CD4-positive, alpha-beta T cell (primary cell): ENCODE measurements at regions not wholly inside any gene's neighbourhood (a gene's known extent, or its start where the extent isn't known, plus 50 kb on each side); places are given as distances from the start of the nearest gene placed in this dataset.

Experiments used
- ATAC-seq: fragments of 200-7000 bp; cut with Tn5 transposase; one replicate; pipeline ENCODE4 v1.10.0; 2022; ENCODE audit warnings: mild to moderate bottlenecking; ENCODE audit not compliant: poor library complexity
- CTCF ChIA-PET: fragments of 350-600 bp; sonication (Branson Sonifier 250); formaldehyde crosslinking; loops from one replicate; lab custom pipeline; 2021; ENCODE audit warnings: antibody characterized with exemption, inconsistent platforms; lab: Charles Lee
- POLR2A ChIA-PET: fragments of 350-600 bp; sonication (Branson Sonifier 250); formaldehyde crosslinking; loops from one replicate; lab custom pipeline; 2021; ENCODE audit warnings: antibody characterized with exemption, inconsistent platforms; lab: Charles Lee
- DNase-seq, 14 experiments: peaks; one replicate each; pipeline ENCODE4 v3.0.0-alpha.2; 2013 to 2020; ENCODE audit warnings: mixed read lengths in 2 of 14
- H3K27ac ChIP-seq, 2 donors: one replicate each; pipeline versions ENCODE4 v1.5.1 to v1.7.0; 2013; ENCODE audit warnings: low read length in 2 of 2, low read depth in 1 of 2, mild to moderate bottlenecking in 1 of 2
- H3K27me3 ChIP-seq, 2 experiments: 1 replicate in 1 of 2; 2 replicates in 1 of 2; pipeline versions ENCODE4 v1.6.1 to v1.7.0; 2013; ENCODE audit warnings: low read length in 2 of 2, control low read depth in 1 of 2, mild to moderate bottlenecking in 1 of 2, moderate library complexity in 1 of 2; ENCODE audit not compliant: insufficient read depth in 2 of 2, control insufficient read depth in 1 of 2
- H3K36me3 ChIP-seq: one replicate; pipeline ENCODE4 v1.6.1; 2013; ENCODE audit warnings: low read length, control low read depth; ENCODE audit not compliant: insufficient read depth
- H3K4me1 ChIP-seq: one replicate; pipeline ENCODE4 v1.6.1; 2013; ENCODE audit warnings: low read length, control low read depth; ENCODE audit not compliant: insufficient read depth
- H3K4me3 ChIP-seq: one replicate; pipeline ENCODE4 v1.5.1; 2013; ENCODE audit warnings: mild to moderate bottlenecking, low read length, moderate library complexity
- H3K9me3 ChIP-seq, 2 experiments: 1 replicate in 1 of 2; 2 replicates in 1 of 2; pipeline versions ENCODE4 v1.6.1 to v1.7.0; 2013; ENCODE audit warnings: low read length in 2 of 2, mild to moderate bottlenecking in 2 of 2, control low read depth in 1 of 2, moderate library complexity in 1 of 2; ENCODE audit not compliant: control insufficient read depth in 1 of 2, insufficient read depth in 1 of 2
- H3K27ac Mint-ChIP-seq: one replicate; pipeline ENCODE4 v1.8.0; 2020; ENCODE audit warnings: mixed read lengths
- H3K27me3 Mint-ChIP-seq: one replicate; pipeline ENCODE4 v1.8.0; 2021; ENCODE audit warnings: mixed read lengths
- H3K36me3 Mint-ChIP-seq: one replicate; pipeline ENCODE4 v1.8.0; 2021; ENCODE audit warnings: low read depth, mixed read lengths
- H3K4me1 Mint-ChIP-seq: one replicate; pipeline ENCODE4 v1.8.0; 2021; ENCODE audit warnings: low read depth, mixed read lengths
- H3K4me3 Mint-ChIP-seq: one replicate; pipeline ENCODE4 v1.8.0; 2020; ENCODE audit warnings: mild to moderate bottlenecking, mixed read lengths
- H3K9me3 Mint-ChIP-seq: one replicate; pipeline ENCODE4 v1.8.0; 2020; ENCODE audit warnings: mixed read lengths
- CTCF ChIP-seq: fragments of 200-600 bp; IDR thresholded peaks from one replicate; pipeline ENCODE4 v1.8.0; 2022; ENCODE audit warnings: antibody characterized with exemption, mild to moderate bottlenecking
- intact Hi-C, 2 experiments: fragments of 100-400 bp; cut with DNase I in 1 of 2; cut with micrococcal nuclease in 1 of 2; formaldehyde crosslinking; loops; one replicate each; pipeline versions ENCODE4 v1.15.1 to v1.9.0; 2023 to 2025; cut with DNase I, micrococcal nuclease

GRCh38 chr18:73279498-73279897, 411.7 kb upstream of the NETO1 start:
- Mint-ChIP-seq H3K4me3 (no peak overlapping the region), H3K4me1 (no peaks in the 10 kb centered on the region), H3K36me3 (no peaks in the 10 kb centered on the region), H3K27me3 (no peaks in the 10 kb centered on the region), H3K27ac (no peak overlapping the region), H3K9me3 (peaks cover 2% of the 10 kb centered on the region)
- no peak overlapping the region for H3K4me3 ChIP-seq
- ATAC-seq: no peak
- no peaks in the 10 kb centered on the region for H3K36me3 ChIP-seq
- TF ChIP-seq CTCF: no peak
- no peaks in the 10 kb centered on the region for H3K27me3 ChIP-seq
- ChIA-PET POLR2A (no interaction called here), CTCF (no interaction called here)
- no peak for DNase-seq
- H3K9me3 ChIP-seq: peaks cover 0 to 7% of the 10 kb centered on the region in 2 experiments
- H3K27ac ChIP-seq: no peak overlapping the region
- intact Hi-C loops: no loop called here
- H3K4me1 ChIP-seq: no peaks in the 10 kb centered on the region

GRCh38 chr18:73274812-73275621, 407.2 kb upstream of the NETO1 start:
- POLR2A ChIA-PET: no interaction called here
- no peak overlapping the region for H3K4me3 Mint-ChIP-seq
- intact Hi-C loops: no loop called here

GRCh38 chr18:73270920-73271634, 403.3 kb upstream of the NETO1 start:
- Mint-ChIP-seq H3K27ac (no peak overlapping the region), H3K9me3 (peaks cover 3% of the 10 kb centered on the region), H3K36me3 (no peaks in the 10 kb centered on the region), H3K4me1 (no peaks in the 10 kb centered on the region), H3K27me3 (no peaks in the 10 kb centered on the region), H3K4me3 (no peak overlapping the region)
- intact Hi-C loops: no loop called here
- POLR2A ChIA-PET: no interaction called here
- no peaks in the 10 kb centered on the region for H3K36me3 ChIP-seq
- H3K27me3 ChIP-seq: no peaks in the 10 kb centered on the region
- H3K9me3 ChIP-seq: peaks cover 0 to 9% of the 10 kb centered on the region in 2 experiments
- no peak for TF ChIP-seq CTCF
- CTCF ChIA-PET: no interaction called here
- H3K4me1 ChIP-seq: no peaks in the 10 kb centered on the region
- no peak overlapping the region for H3K4me3 ChIP-seq
- H3K27ac ChIP-seq: no peak overlapping the region
- DNase-seq: no peak
- ATAC-seq: no peak

More at GRCh38 chr18:73274812-73275621, 407.2 kb upstream of the NETO1 start:
- no peaks in the 10 kb centered on the region for H3K36me3 Mint-ChIP-seq
- TF ChIP-seq CTCF: no peak
- no peaks in the 10 kb centered on the region for H3K4me1 Mint-ChIP-seq
- ATAC-seq (no peak), DNase-seq (no peak)
- H3K9me3 ChIP-seq: peaks cover 0 to 5% of the 10 kb centered on the region in 2 experiments
- no peaks in the 10 kb centered on the region for H3K27me3 ChIP-seq
- H3K27ac ChIP-seq: no peak overlapping the region
- H3K27me3 Mint-ChIP-seq: no peaks in the 10 kb centered on the region
- CTCF ChIA-PET: no interaction called here
- no peaks in the 10 kb centered on the region for H3K4me1 ChIP-seq
- no peak overlapping the region for H3K4me3 ChIP-seq
- H3K27ac Mint-ChIP-seq: no peak overlapping the region
- H3K36me3 ChIP-seq: no peaks in the 10 kb centered on the region
- H3K9me3 Mint-ChIP-seq: peaks cover 3% of the 10 kb centered on the region
